GM19035 (cell line): ENCODE measurements at regions not wholly inside any gene's neighbourhood (a gene's known extent, or its start where the extent isn't known, plus 50 kb on each side); places are given as distances from the start of the nearest gene placed in this dataset.

Source experiments
- ATAC-seq: cut with Tn5 transposase; IDR thresholded peaks from one replicate; pipeline ENCODE4 v1.9.1; 2021; ENCODE audit not compliant: unreplicated experiment

GRCh38 chr13:63364159-63364558 lies 1948.5 kb upstream of the PCDH20 start:
- ATAC-seq, result no peak

DNA sequence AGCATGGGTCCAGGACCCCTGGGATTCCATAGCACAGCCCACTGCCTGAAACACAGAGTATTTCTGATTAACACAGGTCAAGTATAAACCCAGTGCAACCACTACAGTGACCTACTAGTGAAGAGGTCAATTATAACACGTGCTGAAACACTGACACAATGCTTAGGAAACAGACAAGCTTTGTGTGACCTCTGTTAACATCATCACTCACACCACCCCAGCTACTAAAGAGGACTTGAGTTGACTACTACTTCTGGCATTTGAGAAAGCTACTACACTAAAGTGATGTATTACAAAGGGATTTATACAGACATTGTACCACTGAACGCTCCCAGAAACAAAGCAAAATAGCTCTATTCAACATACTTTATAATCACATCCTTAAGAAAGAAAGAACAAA lies 1935.9 kb upstream of the PCDH20 start:
- ATAC-seq, result no peak

GRCh38 chr13:63351081-63351480 lies 1935.4 kb upstream of the PCDH20 start:
- ATAC-seq, result no peak

GRCh38 chr13:63345835-63346234 lies 1930.2 kb upstream of the PCDH20 start:
- ATAC-seq, result no peak

GRCh38 chr13:63344711-63345110 lies 1929.1 kb upstream of the PCDH20 start:
- no peak for ATAC-seq

- no peak for ATAC-seq
Measured at GRCh38 chr13:63337921-63338320, 1922.3 kb upstream of the PCDH20 start.

GRCh38 chr13:63337041-63337440 lies 1921.4 kb upstream of the PCDH20 start:
- ATAC-seq, result no peak

- no peak for ATAC-seq
Measured at GRCh38 chr13:63336549-63336948, 1920.9 kb upstream of the PCDH20 start.

- no peak for ATAC-seq
Measured at GRCh38 chr13:63327584-63327983, 1911.9 kb upstream of the PCDH20 start.

DNA sequence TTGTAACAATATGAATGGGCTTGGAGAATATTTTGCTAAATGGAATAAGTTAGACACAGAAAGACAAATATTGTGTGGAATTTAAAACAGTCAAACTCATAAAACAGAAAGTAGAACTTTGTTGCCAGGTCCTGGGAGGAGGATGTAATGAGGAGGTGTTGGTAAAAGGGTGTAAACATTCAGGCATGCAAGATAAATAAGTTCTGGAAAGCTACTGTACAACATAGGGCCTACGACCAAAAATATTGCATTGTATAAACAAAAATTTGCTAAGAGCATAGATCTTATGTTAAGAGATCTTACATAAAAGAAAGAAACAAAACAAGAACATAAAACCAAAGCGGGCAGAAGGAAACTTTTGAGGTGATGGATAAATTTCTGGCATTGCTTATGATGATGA lies 1907.8 kb upstream of the PCDH20 start:
- no peak for ATAC-seq

- ATAC-seq, result no peak
Measured at GRCh38 chr13:63311587-63311986, 1895.9 kb upstream of the PCDH20 start.

DNA sequence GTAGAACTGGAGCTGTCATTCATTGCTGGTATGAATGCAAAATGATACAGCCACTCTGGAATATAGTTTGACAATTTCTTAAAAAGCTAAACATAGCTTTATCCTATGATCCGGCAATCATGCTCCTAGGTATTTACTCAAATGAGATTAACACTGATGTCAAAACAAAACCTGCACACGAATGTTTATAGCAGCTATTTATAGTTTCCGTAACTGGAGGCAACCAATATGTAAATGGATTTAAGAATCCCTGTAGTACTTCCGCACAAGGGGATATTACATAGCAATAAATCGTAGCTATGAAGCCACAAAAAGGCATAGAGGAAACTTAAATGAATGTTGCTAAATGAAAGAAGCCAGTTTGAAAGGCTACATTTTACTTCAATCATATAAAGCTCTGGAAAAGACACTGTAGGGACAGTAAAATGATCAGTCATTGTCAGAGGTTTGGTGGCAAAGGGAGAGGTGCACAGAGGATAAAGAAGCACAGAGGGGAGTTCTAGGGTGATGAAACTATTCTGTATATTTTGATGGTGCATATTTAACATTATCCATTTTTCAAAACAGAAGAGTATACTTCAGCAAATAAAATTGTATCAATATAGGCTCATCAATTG lies 1893.0 kb upstream of the PCDH20 start:
- no peak for ATAC-seq

GRCh38 chr13:63307228-63307627 lies 1891.6 kb upstream of the PCDH20 start:
- ATAC-seq, result no peak

DNA sequence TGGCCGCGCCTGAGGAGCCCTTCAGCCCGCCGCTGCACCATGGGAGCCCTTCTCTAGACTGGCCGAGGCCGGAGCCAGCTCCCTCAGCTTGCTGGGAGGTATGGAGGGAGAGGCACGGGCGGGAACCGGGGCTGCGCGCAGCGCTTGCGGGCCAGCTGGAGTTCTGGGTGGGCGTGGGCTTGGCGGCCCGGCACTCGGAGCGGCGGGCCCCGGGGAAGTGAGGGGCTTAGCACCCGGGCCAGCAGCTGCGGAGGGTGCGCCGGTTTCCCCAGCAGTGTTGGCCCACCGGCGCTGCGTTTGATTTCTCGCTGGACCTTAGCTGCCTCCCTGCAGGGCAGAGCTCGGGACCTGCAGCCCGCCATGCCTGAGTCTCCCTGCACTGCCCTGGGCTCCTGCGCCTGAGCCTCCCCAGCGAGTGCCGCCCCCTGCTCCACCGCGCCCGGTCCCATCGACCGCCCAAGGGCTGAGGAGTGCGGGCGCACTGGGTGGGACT lies 1890.0 kb upstream of the PCDH20 start:
- no peak for ATAC-seq

GRCh38 chr13:63304497-63304896 lies 1888.8 kb upstream of the PCDH20 start:
- ATAC-seq, result no peak

- no peak for ATAC-seq
Measured at GRCh38 chr13:63299866-63300394, 1884.3 kb upstream of the PCDH20 start.

DNA sequence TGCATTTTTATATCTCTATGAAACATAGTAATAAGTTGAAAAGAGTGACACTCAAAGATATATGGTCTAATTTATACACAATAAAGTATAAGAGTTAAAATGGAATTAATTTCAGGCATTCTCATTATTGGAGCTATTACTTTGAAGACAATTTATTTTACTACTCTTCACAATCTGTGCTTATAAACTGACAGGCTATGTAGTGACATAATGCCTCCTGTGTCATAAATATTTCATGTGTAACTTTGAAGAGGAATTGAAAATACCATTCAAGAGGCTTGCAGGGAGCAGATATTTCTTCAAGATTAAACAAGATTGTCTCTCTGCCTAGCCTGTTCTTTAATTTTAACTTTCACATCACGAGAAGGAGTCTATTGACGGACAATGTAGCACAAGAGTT lies 1881.5 kb upstream of the PCDH20 start:
- no peak for ATAC-seq

DNA sequence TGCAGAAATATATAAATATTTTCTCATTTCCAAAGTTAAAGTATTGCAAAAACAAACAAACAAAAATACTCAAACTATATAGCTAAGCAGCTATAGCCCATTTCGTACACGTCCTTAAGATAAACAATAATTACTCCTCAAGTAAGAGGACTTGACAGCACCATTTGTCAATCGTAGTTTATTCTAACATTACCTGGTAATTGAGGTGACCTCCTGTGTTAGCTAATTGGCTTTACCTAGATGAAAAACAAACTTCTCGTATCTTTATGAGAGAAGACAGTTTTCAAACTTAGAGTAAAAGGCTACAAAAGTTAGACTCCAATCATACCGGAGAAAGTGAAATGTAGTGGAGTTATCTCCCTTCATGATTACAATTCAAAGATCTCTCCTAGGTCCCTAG lies 1876.1 kb upstream of the PCDH20 start:
- no peak for ATAC-seq

GRCh38 chr13:63288576-63288975 lies 1872.9 kb upstream of the PCDH20 start:
- no peak for ATAC-seq

DNA sequence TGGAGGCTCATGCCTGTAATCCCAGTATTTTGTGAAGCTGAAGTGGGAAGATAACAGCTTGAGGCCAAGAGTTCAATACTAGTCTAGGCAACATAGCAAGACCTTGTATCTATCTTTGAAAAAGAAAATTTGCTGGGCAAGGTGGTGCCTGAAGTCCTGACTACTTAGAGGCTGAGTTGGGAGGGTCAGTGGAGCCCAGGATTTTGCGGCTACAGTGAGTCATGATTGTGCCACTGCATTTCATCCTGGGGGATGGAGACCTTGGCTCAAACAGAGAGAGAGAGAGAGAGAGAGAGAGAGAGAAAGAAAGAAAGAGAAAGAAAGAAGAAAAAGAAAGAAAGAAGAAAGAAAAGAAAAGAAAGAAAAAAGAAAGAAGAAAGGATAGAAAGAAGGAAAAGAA lies 1872.3 kb upstream of the PCDH20 start:
- ATAC-seq, result no peak

DNA sequence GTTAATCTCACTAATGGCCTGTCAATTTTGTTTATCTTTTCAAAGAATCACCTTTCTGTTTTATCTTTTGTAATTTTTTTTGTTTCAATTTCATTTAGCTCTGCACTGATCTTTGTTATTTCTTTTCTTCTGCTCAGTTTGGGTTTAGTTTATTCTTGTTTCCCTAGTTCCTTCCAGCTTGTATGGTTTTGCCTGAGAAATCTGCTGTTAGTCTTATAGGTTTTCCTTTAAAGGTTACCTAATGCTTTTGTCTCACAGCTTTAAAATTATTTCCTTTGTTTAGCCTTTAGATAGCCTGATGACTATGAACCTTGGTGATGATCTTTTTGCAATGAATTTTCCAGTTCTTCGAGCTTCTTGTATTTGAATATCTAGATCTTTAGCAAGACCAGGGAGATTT lies 1869.8 kb upstream of the PCDH20 start:
- ATAC-seq, result no peak

DNA sequence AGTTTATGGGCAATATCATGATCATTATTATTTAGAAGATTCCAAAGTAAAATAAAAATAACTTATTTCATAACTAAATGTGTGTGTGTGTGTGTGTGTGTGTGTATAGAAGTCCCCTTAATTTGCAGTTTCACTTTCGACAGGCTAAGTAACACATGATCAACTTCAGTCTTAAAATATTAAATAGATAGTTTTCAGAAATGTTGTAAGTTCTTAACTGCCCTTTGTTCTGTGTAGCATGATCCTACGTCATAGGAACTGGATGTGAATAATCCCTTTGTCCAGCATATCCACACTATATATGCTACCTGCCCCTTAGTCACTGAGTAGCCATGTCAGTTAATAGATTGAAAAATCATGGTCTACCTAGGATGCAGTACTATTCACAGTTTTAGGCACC lies 1863.5 kb upstream of the PCDH20 start:
- ATAC-seq, result no peak

DNA sequence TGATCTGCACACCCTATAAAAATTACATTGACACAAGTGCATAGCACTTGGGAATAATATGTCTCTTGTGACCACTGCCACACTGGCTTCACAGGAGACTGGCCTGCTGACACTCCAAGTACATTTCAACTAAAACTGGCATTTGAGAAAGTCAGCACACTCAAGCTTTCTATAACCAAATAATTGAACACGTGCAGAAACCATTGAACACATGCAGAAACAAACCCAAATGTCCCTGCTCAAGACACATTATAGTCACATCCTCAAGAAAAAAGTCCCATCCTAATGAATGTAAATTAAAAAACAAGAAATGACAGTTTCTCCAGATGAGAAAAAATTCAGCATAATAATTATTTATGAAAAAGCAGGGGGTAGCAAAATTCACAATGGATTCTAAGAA lies 1859.1 kb upstream of the PCDH20 start:
- no peak for ATAC-seq
